ENCODE measurements at regions not wholly inside any gene's neighbourhood (a gene's known extent, or its start where the extent isn't known, plus 50 kb on each side); places are given as distances from the start of the nearest gene placed in this dataset.

DNA sequence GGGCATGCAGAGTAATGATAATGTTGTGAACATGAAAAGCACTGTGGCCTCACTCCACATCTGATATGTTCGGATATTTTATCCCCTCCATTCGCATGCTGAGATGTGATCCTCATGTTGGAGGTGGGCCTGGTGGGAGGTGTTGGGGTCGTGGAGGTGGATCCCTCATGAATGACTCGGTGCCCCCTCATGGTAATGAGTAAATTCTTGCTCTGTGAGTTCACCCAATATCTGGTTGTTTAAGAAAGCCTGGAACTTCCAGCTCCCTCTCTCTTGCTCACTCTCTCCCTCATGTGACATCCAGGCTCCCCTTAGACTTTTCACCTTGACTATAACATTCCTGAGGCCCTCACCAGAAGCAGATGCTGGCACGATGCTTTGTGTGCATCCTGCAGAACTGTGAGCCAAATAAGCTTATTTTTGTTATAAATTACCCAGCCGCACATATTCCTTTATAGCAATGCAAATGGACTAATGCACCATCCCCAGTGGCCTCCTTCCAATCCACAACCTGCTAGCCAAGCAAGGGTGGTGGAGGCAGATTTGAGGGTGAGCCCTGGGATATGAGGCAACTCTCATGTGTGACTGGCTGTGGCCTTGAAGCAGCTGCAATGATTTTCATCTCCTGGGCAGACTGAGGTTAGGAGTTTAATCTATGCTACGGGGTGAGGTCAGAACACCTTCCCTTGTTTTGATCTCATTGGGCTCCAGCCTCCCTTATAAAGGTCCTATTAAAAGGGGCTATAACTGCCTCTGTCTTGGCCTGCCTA lies 276.5 kb downstream of the ETS1 start:
- TF ChIP-seq POLR2A (IDR thresholded peaks at IDR 0.05; ENCODE audit: low read depth, low read length) (no peak), POLR2AphosphoS5 (IDR thresholded peaks at IDR 0.05; ENCODE audit: low read depth, low read length) (no peak), TAF1 (IDR thresholded peaks at IDR 0.05; ENCODE audit: borderline replicate concordance, low read depth, low read length) (no peak)
